CD14-positive monocyte (primary cell): ENCODE measurements at regions not wholly inside any gene's neighbourhood (a gene's known extent, or its start where the extent isn't known, plus 50 kb on each side); places are given as distances from the start of the nearest gene placed in this dataset.
A peak's percentile ranks its signal among the peaks of the same experiment; 100 is the strongest.

Experiments used
- DNase-seq, 3 donors: peaks; one replicate each; pipeline ENCODE4 v3.0.0-alpha.2; 2011 to 2022
- H2AFZ ChIP-seq: 2 replicates; pipeline ENCODE4 v1.6.0; 2012; ENCODE audit warnings: mild to moderate bottlenecking, low read depth, low read length, inconsistent platforms; ENCODE audit not compliant: insufficient read depth, poor library complexity, severe bottlenecking
- H3K27ac ChIP-seq, 2 donors: 1 replicate in 1 of 2; 2 replicates in 1 of 2; pipeline ENCODE4 v1.5.1; 2012 to 2013; ENCODE audit warnings: low read length in 2 of 2, control low read depth in 1 of 2, inconsistent platforms in 1 of 2, low read depth in 1 of 2, mild to moderate bottlenecking in 1 of 2
- H3K27me3 ChIP-seq, 2 donors: one replicate each; pipeline versions ENCODE4 v1.6.0 to v1.6.1; 2011 to 2013; ENCODE audit warnings: low read length in 2 of 2; ENCODE audit not compliant: control insufficient read depth in 2 of 2, insufficient read depth in 2 of 2
- H3K36me3 ChIP-seq, 2 donors: replicated peaks in 1 of 2; 1 replicate in 1 of 2; 2 replicates in 1 of 2; pipeline versions ENCODE4 v1.5.1 to v1.6.1; 2012 to 2013; ENCODE audit warnings: low read length in 2 of 2, control low read depth in 1 of 2, inconsistent platforms in 1 of 2, mild to moderate bottlenecking in 1 of 2; ENCODE audit not compliant: insufficient read depth in 2 of 2, control insufficient read depth in 1 of 2
- H3K4me1 ChIP-seq, 2 donors: 1 replicate in 1 of 2; 2 replicates in 1 of 2; pipeline versions ENCODE4 v1.5.1 to v1.6.1; 2012 to 2013; ENCODE audit warnings: low read length in 2 of 2, control low read depth in 1 of 2, inconsistent platforms in 1 of 2, mild to moderate bottlenecking in 1 of 2, moderate library complexity in 1 of 2; ENCODE audit not compliant: insufficient read depth in 2 of 2, control insufficient read depth in 1 of 2
- H3K4me2 ChIP-seq: replicated peaks from 2 replicates; pipeline ENCODE3; 2012; ENCODE audit warnings: low read length, moderate library complexity, mild to moderate bottlenecking; ENCODE audit not compliant: poor library complexity, severe bottlenecking; ENCODE audit errors: extremely low read depth
- H3K4me3 ChIP-seq, 3 experiments: fragments of 200-600 bp in 1 of 3; sonication (generic) in 1 of 3; replicated peaks in 1 of 3; 1 replicate in 2 of 3; 2 replicates in 1 of 3; pipeline ENCODE4 v1.5.1; 2011 to 2013; ENCODE audit warnings: low read length in 3 of 3, mild to moderate bottlenecking in 3 of 3, control low read depth in 2 of 3, low read depth in 2 of 3, inconsistent platforms in 1 of 3, moderate library complexity in 1 of 3
- H3K79me2 ChIP-seq: 2 replicates; pipeline ENCODE4 v1.6.0; 2012; ENCODE audit warnings: mild to moderate bottlenecking, control low read depth, inconsistent platforms, low read length, moderate library complexity; ENCODE audit not compliant: insufficient read depth
- H3K9ac ChIP-seq: 2 replicates; pipeline ENCODE4 v1.6.0; 2017; ENCODE audit warnings: low read length, mild to moderate bottlenecking; ENCODE audit not compliant: insufficient read depth, poor library complexity, severe bottlenecking
- H3K9me3 ChIP-seq, 2 donors: replicated peaks in 1 of 2; 1 replicate in 1 of 2; 2 replicates in 1 of 2; pipeline versions ENCODE4 v1.5.1 to v1.6.1; 2012 to 2013; ENCODE audit warnings: low read length in 2 of 2, control low read depth in 1 of 2; ENCODE audit not compliant: control insufficient read depth in 1 of 2, insufficient read depth in 1 of 2
- H4K20me1 ChIP-seq: 2 replicates; pipeline ENCODE4 v1.6.0; 2012; ENCODE audit warnings: mild to moderate bottlenecking, low read length, control low read depth, moderate library complexity; ENCODE audit not compliant: insufficient read depth
- H3K27ac Mint-ChIP-seq, 7 donors: one replicate each; pipeline ENCODE4 v1.8.0; 2020; ENCODE audit warnings: mild to moderate bottlenecking in 7 of 7, mixed read lengths in 7 of 7, moderate library complexity in 6 of 7, inconsistent platforms in 2 of 7
- H3K27me3 Mint-ChIP-seq, 3 donors: one replicate each; pipeline ENCODE4 v1.8.0; 2021 to 2022; ENCODE audit warnings: low read depth in 3 of 3, mild to moderate bottlenecking in 3 of 3, mixed read lengths in 3 of 3, moderate library complexity in 3 of 3, inconsistent platforms in 1 of 3
- H3K36me3 Mint-ChIP-seq, 2 donors: one replicate each; pipeline ENCODE4 v1.8.0; 2020; ENCODE audit warnings: mixed read lengths in 2 of 2, inconsistent platforms in 1 of 2, mild to moderate bottlenecking in 1 of 2
- H3K4me1 Mint-ChIP-seq: one replicate; pipeline ENCODE4 v1.8.0; 2020; ENCODE audit warnings: mild to moderate bottlenecking, mixed read lengths
- H3K4me3 Mint-ChIP-seq, 2 donors: one replicate each; pipeline ENCODE4 v1.8.0; 2020; ENCODE audit warnings: mild to moderate bottlenecking in 2 of 2, mixed read lengths in 2 of 2, moderate library complexity in 1 of 2
- H3K9me3 Mint-ChIP-seq, 7 donors: one replicate each; pipeline ENCODE4 v1.8.0; 2020 to 2022; ENCODE audit warnings: mixed read lengths in 7 of 7, mild to moderate bottlenecking in 6 of 7, moderate library complexity in 6 of 7, inconsistent platforms in 2 of 7
- CTCF ChIP-seq: fragments of 200-600 bp; IDR thresholded peaks from one replicate; pipeline ENCODE4 v1.8.0; 2022; ENCODE audit warnings: antibody characterized with exemption, mild to moderate bottlenecking
- WGBS: methylation state at CpG from one replicate; pipeline ENCODE4 v1.1.5; 2013; ENCODE audit warnings: missing lambda C conversion rate; ENCODE audit not compliant: insufficient coverage; 5-methylcytosine and 5-hydroxymethylcytosine counted together
- intact Hi-C, 2 donors: fragments of 100-400 bp; cut with micrococcal nuclease; formaldehyde crosslinking; loops; one replicate each; pipeline versions ENCODE4 v1.15.0 to v1.15.1; 2023

GRCh38 chr9:126556560-126557250, 57.0 kb upstream of the LMX1B start:
- Histone ChIP-seq H3K9ac (no peak overlapping the region), H4K20me1 (no peaks in the 10 kb centered on the region), H3K36me3 (no peaks in the 10 kb centered on the region), H3K79me2 (no peaks in the 10 kb centered on the region), H3K27me3 (no peaks in the 10 kb centered on the region), H3K4me2 (no peak overlapping the region), H3K4me1 (peaks cover 7 to 8% of the 10 kb centered on the region in 2 donors), H3K9me3 (no peaks in the 10 kb centered on the region), H2AFZ (no peak overlapping the region), H3K4me3 (no peak overlapping the region), H3K27ac (no peak overlapping the region)
- peaks cover 0 to 9% (median 1%) of the 10 kb centered on the region in 3 donors for H3K27me3 Mint-ChIP-seq
- no peaks in the 10 kb centered on the region for H3K36me3 Mint-ChIP-seq
- WGBS, result 91% methylated on average over 17 of the region's 21 CpGs
- no peak for TF ChIP-seq CTCF
- H3K4me1 Mint-ChIP-seq, result peaks cover 7% of the 10 kb centered on the region
- no peak overlapping the region for H3K27ac Mint-ChIP-seq
- intact Hi-C loops, result loop anchor here (1.0 to 5.0 kb wide), 2 partner anchors 39 to 55 kb away; no protein-coding TSS in a partner anchor
- no peak overlapping the region for H3K4me3 Mint-ChIP-seq
- DNase-seq, result no peak
- H3K9me3 Mint-ChIP-seq, result peaks cover 0 to 4% (median 0%) of the 10 kb centered on the region in 7 donors

GRCh38 chr9:126558051-126558665, 55.6 kb upstream of the LMX1B start:
- Histone ChIP-seq H3K36me3 (no peaks in the 10 kb centered on the region), H3K27ac (no peak overlapping the region), H3K4me2 (no peak overlapping the region), H2AFZ (no peak overlapping the region), H3K4me1 (peaks cover 14 to 16% of the 10 kb centered on the region in 2 donors), H3K79me2 (no peaks in the 10 kb centered on the region), H3K9me3 (no peaks in the 10 kb centered on the region), H3K9ac (no peak overlapping the region), H4K20me1 (no peaks in the 10 kb centered on the region), H3K27me3 (no peaks in the 10 kb centered on the region), H3K4me3 (no peak overlapping the region)
- peak; percentile 90 for TF ChIP-seq CTCF
- peaks cover 0 to 9% (median 1%) of the 10 kb centered on the region in 3 donors for H3K27me3 Mint-ChIP-seq
- intact Hi-C loops, result loop anchor here in 1 of 2 donors (1.0 to 5.0 kb wide), 2 partner anchors 41 to 59 kb away; no protein-coding TSS in a partner anchor
- peaks cover 0 to 4% (median 0%) of the 10 kb centered on the region in 7 donors for H3K9me3 Mint-ChIP-seq
- peak; percentile 38 to 60 (median 56) for DNase-seq
- H3K36me3 Mint-ChIP-seq, result no peaks in the 10 kb centered on the region
- WGBS, result 88% methylated on average over 1 of the region's 6 CpGs
- peak overlapping the region in 1 of 7 donors; percentile 30 for H3K27ac Mint-ChIP-seq
- H3K4me1 Mint-ChIP-seq, result peaks cover 12% of the 10 kb centered on the region
- H3K4me3 Mint-ChIP-seq, result no peak overlapping the region
